ENCODE measurements at regions not wholly inside any gene's neighbourhood (a gene's known extent, or its start where the extent isn't known, plus 50 kb on each side); places are given as distances from the start of the nearest gene placed in this dataset.

DNA sequence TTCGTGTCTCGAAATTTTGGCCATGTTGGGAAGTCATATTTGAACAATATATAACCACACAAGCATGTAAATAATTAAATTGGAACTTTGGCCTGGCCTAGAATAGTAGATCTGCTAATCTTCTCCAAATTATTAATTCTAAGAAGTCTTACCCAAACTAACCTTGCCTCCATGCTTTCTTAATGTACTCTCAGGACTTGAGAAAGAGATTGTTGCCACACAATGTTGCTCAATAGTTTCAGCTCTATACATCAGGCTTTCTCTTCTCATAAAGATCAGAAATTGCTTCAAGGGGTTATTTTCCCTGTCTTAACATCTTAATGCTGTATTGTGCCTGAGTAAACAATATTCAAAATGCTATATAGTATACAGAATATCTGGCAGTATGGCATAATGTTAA lies 202.7 kb upstream of the LRIG1 start:
- TF ChIP-seq, protein P1, sequence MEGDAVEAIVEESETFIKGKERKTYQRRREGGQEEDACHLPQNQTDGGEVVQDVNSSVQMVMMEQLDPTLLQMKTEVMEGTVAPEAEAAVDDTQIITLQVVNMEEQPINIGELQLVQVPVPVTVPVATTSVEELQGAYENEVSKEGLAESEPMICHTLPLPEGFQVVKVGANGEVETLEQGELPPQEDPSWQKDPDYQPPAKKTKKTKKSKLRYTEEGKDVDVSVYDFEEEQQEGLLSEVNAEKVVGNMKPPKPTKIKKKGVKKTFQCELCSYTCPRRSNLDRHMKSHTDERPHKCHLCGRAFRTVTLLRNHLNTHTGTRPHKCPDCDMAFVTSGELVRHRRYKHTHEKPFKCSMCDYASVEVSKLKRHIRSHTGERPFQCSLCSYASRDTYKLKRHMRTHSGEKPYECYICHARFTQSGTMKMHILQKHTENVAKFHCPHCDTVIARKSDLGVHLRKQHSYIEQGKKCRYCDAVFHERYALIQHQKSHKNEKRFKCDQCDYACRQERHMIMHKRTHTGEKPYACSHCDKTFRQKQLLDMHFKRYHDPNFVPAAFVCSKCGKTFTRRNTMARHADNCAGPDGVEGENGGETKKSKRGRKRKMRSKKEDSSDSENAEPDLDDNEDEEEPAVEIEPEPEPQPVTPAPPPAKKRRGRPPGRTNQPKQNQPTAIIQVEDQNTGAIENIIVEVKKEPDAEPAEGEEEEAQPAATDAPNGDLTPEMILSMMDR (IDR thresholded peaks at IDR 0.05) = no peak
- TF ChIP-seq POLR2AphosphoS5 (IDR thresholded peaks at IDR 0.05; ENCODE audit: insufficient read depth in 1 of 2, low read depth in 1 of 2) (no peak), POLR2A (IDR thresholded peaks at IDR 0.05) (no peak)
